Coronary artery (tissue), 2 donors: ENCODE measurements at regions not wholly inside any gene's neighbourhood (a gene's known extent, or its start where the extent isn't known, plus 50 kb on each side); places are given as distances from the start of the nearest gene placed in this dataset.

Source experiments
- DNase-seq: peaks from one replicate; pipeline ENCODE4 v3.0.0-alpha.2; 2017; ENCODE audit warnings: low spot score
- H3K27ac ChIP-seq, 2 donors: fragments of 200-600 bp; sonication (generic); one replicate each; pipeline ENCODE4 v1.5.1; 2016 to 2019
- H3K4me3 ChIP-seq: fragments of 200-600 bp; sonication (generic); 2 replicates; pipeline ENCODE4 v1.5.1; 2016; ENCODE audit warnings: mild to moderate bottlenecking, moderate library complexity
- TF ChIP-seq, protein P1 (sequence below): fragments of 200-600 bp; sonication (generic); IDR thresholded peaks from one replicate; pipeline ENCODE4 v1.5.1; 2019; ENCODE audit warnings: antibody characterized with exemption

DNA sequence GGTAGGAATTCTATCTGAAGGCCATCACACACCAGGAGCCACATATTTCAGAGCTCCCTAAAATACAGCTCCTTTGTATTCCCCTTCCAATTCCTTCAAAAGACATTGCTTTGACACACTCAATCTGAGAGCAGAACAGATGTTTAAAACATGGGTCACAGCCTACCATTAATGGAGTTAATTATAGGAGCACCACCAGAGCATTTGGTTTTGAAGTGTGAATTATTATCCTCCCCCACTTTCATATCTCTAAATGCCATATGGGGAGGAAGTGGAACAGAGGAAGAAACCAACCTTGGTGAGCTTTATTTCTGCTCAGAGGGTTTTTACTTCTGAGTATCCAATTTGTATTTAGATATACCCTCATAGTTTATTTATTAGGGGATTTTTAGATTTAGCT lies 50.7 kb upstream of the TNFRSF21 start:
- TF ChIP-seq, protein P1, sequence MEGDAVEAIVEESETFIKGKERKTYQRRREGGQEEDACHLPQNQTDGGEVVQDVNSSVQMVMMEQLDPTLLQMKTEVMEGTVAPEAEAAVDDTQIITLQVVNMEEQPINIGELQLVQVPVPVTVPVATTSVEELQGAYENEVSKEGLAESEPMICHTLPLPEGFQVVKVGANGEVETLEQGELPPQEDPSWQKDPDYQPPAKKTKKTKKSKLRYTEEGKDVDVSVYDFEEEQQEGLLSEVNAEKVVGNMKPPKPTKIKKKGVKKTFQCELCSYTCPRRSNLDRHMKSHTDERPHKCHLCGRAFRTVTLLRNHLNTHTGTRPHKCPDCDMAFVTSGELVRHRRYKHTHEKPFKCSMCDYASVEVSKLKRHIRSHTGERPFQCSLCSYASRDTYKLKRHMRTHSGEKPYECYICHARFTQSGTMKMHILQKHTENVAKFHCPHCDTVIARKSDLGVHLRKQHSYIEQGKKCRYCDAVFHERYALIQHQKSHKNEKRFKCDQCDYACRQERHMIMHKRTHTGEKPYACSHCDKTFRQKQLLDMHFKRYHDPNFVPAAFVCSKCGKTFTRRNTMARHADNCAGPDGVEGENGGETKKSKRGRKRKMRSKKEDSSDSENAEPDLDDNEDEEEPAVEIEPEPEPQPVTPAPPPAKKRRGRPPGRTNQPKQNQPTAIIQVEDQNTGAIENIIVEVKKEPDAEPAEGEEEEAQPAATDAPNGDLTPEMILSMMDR = no peak
- Histone ChIP-seq H3K27ac (no peak overlapping the region), H3K4me3 (no peak overlapping the region)
- DNase-seq = no peak

DNA sequence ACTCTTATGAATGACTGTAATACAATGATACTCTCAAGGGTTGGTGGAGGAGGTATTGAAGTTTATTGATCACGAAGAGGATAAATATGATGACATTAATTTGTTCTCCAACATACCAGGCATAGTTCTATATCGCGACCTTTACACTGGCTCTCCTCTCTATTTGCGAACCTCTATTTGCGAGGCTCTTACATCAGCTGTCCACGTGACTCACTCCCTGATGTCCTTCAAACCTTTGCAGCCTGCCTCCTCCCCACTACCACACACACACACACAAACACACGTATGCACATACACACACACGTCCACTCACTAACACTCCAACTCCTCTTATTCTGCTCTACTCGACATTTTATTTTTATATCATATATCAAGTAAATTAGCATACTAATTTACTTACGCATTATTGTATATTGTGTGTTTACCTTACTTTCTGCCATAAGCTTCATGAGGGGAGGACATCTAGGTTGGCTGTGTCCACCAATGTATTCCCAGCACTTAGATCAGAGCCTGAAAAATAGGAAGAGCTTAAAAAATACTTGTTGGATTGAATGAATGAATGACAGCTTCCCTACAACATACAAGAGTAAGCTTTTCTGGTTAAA lies 53.3 kb upstream of the TNFRSF21 start:
- Histone ChIP-seq H3K4me3 (no peak overlapping the region), H3K27ac (no peak overlapping the region)
- no peak for DNase-seq
- TF ChIP-seq, protein P1 = no peak

DNA sequence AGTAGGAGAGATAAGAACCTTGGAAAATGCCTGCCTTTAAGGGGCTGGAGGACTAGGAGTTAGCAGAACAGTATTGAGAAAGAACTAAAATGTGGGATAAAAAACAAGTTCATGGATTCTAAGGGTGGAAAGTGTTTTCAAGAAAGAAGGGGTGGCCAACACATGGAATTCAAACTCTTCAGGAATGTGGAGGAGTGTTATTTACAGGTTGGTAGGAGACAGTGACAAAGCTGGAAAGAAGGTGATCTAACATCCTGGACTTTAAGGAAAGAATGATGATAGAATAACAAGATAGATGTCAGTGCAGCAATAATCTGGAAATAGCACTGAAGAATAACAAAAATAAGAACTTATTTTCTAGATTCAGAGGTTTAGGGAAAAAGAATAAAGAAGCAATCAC lies 54.0 kb upstream of the TNFRSF21 start:
- H3K4me3 ChIP-seq = no peak overlapping the region
- TF ChIP-seq, protein P1 = no peak
- no peak for DNase-seq
- no peak overlapping the region for H3K27ac ChIP-seq

DNA sequence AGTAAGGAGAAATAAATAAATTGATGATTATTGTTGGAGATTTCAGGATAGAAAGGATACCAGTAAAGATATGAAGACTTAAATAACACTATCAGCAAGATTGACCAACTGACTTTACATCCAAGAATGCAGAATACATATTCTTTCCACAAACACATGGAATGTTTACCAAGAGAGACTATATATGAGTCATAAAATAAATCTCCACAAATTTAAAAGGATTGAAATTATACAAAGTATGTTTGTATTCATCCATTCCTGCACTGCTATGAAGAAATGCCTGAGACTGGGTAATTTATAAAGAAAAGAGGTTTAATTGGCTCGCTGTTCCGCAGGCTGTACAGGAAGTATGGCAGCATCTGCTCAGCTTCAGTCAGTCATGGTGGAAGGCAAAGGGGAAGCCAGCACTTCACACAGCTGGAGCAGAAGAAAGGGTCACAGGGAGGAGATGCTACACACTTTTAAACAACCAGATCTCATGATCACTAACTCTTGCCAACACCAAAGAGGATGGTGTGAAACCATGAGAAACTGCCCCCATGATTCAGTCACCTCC lies 56.7 kb upstream of the TNFRSF21 start:
- H3K4me3 ChIP-seq = no peak overlapping the region
- no peak for DNase-seq
- TF ChIP-seq, protein P1 = no peak
- no peak overlapping the region for H3K27ac ChIP-seq

DNA sequence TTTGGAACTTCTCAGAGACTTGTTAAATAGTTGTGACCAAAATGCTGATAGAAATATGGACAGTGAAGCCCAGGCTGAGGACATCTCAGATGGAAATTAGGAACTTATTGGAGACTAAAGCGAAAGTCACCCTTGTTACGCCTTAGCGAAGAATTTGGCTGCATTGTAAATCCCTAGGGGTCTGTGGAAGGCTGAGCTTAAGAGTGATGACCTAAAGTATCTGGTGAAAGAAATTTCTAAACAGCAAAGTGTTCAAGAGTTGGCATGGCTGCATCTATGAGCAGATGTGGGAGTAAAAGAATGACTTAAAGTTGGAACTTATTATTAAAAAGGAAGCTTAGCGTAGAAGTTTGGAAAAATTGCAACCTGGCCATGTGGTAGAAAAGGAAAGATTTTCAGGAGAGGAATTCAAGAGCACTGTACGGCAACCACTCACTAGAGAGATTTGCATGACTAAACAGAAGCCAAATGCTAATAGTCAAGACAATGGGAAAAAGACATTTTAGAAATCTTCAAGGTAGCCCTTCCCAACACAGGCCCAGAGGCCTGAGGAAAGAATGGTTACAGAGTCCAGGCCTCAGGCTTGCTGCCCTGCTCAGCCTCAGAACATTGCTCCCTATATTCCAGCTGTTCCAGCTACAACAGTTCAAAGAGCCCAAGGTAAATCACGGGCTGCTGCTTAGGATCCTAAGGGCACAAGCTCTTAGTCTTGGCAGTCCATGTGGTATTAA lies 61.6 kb upstream of the TNFRSF21 start:
- Histone ChIP-seq H3K27ac (no peak overlapping the region), H3K4me3 (no peak overlapping the region)
- no peak for DNase-seq
- TF ChIP-seq, protein P1 = no peak

DNA sequence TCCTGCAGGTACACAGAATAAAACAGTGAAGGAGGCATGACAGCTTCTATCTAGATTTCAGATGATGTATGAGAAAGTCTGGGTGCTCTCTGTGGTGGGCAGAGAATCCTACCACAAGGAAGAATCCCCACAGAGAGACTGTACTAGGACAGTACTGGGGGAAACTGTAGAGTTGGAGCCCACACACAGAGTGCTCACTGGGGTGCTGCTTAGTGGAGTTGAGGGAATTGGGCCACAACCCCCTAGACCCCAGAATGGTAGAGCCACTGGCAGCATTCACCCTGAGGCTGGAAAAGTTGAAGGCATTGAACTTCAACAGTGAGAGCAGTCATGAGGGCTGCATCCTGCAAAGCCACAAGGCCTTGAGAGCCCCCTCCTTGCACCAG lies 62.2 kb upstream of the TNFRSF21 start:
- TF ChIP-seq, protein P1 = no peak
- Histone ChIP-seq H3K27ac (no peak overlapping the region), H3K4me3 (no peak overlapping the region)
- DNase-seq = no peak

DNA sequence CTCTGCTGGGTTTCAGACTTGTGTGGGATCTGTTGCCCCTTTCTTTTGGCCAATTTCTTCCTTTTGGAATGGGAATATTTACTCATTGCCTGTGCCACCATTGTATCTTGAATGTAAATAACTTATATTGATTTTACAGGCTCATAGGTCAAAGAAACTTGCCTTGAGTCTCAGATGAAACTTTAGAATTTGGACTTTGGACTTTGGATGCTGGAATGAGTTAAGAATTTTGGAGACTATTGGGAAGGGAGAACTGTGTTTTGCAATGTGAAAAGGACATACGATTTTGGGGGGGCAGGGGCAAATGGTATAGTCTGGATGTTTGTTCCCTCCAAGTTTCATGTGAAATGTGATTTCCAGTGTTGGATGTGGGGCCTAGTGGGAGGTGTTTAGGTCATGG lies 62.6 kb upstream of the TNFRSF21 start:
- TF ChIP-seq, protein P1 = no peak
- Histone ChIP-seq H3K4me3 (no peak overlapping the region), H3K27ac (no peak overlapping the region)
- DNase-seq = no peak
